ENCODE measurements at regions not wholly inside any gene's neighbourhood (a gene's known extent, or its start where the extent isn't known, plus 50 kb on each side); places are given as distances from the start of the nearest gene placed in this dataset.

DNA sequence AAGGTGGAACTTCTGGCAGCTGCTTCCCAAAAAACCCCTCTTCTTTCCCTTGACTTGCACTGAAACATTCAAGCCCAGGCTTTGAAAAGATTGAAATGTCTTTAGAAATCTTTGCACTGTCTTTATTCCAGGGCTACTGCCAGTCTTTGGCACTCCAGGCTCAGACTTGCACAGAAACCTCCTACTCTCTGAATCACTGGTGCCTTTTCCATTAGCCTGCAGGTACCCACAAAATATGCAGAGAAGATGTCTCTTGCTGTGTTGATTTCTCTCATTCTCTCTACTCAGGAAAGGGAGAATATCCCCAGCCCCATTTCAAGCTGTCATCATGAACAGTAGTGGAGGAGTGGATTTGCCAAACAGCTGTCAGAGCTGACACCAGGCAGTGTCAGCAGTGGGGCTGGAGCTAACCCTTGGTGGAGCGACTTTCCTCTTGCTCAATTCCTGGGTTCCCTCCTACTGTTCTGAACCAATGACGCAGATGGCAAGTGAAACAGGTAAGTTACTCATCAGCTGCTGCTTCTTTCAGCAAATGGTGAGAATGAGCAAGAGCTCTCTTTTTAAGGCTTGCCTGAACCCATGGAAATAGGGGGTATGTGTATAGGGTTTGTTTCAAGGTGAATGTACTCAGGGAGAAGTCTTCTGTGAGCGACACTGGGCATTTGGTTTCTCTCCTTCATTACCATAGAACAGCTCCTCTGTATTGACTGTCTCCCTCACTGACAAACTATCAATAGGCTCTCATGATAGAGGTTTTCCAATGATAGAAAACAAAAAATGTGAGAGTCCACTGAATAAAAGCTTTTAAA is 362.4 kb downstream of the ADRA2A start:
- DNase-seq (no peak), ATAC-seq (ENCODE audit: low read depth) (no peak)
- Mint-ChIP-seq H3K9me3 (ENCODE audit: insufficient read depth) (no peaks in the 10 kb centered on the region), H3K4me3 (no peak overlapping the region), H3K27ac (no peak overlapping the region), H3K27me3 (no peaks in the 10 kb centered on the region), H3K4me1 (no peaks in the 10 kb centered on the region)
- CTCF ChIA-PET = no interaction called here
- Histone ChIP-seq H3K4me1 (ENCODE audit: control insufficient read depth in 2 of 2, insufficient read depth in 2 of 2, low read length in 2 of 2) (no peaks in the 10 kb centered on the region), H3K79me2 (ENCODE audit: control insufficient read depth, insufficient read depth, low read length) (no peaks in the 10 kb centered on the region), H3K27ac (ENCODE audit: low read length in 2 of 2) (no peak overlapping the region), H3K4me3 (ENCODE audit: control extremely low read depth in 1 of 5, extremely low read depth in 1 of 5, insufficient read depth in 1 of 5, low read depth in 2 of 5, low read length in 4 of 5) (no peak overlapping the region), H3K9ac (ENCODE audit: low read length) (no peak overlapping the region), H3K36me3 (replicated peaks in 1 of 2; ENCODE audit: control extremely low read depth in 1 of 2, control insufficient read depth in 1 of 2, extremely low read depth in 1 of 2, insufficient read depth in 2 of 2, low read length in 1 of 2) (no peaks in the 10 kb centered on the region), H2AFZ (ENCODE audit: insufficient read depth, low read depth, low read length, poor library complexity, severe bottlenecking) (no peak overlapping the region), H3K27me3 (replicated peaks in 1 of 4; ENCODE audit: control extremely low read depth in 1 of 4, control insufficient read depth in 3 of 4, insufficient read depth in 4 of 4, low read length in 3 of 4) (no peaks in the 10 kb centered on the region), H4K20me1 (ENCODE audit: control insufficient read depth, insufficient read depth, low read length, poor library complexity, severe bottlenecking) (no peaks in the 10 kb centered on the region), H3K9me3 (ENCODE audit: control extremely low read depth in 1 of 3, control insufficient read depth in 2 of 3, insufficient read depth in 1 of 3, low read length in 2 of 3) (no peaks in the 10 kb centered on the region), H3K4me2 (replicated peaks; ENCODE audit: low read depth, low read length, poor library complexity, severe bottlenecking) (no peak overlapping the region)
- TF ChIP-seq EZH2 (IDR thresholded peaks at IDR 0.05; ENCODE audit: borderline replicate concordance, insufficient read depth, low read depth, low read length, poor library complexity, severe bottlenecking) = no peak
- TF ChIP-seq, protein P1, sequence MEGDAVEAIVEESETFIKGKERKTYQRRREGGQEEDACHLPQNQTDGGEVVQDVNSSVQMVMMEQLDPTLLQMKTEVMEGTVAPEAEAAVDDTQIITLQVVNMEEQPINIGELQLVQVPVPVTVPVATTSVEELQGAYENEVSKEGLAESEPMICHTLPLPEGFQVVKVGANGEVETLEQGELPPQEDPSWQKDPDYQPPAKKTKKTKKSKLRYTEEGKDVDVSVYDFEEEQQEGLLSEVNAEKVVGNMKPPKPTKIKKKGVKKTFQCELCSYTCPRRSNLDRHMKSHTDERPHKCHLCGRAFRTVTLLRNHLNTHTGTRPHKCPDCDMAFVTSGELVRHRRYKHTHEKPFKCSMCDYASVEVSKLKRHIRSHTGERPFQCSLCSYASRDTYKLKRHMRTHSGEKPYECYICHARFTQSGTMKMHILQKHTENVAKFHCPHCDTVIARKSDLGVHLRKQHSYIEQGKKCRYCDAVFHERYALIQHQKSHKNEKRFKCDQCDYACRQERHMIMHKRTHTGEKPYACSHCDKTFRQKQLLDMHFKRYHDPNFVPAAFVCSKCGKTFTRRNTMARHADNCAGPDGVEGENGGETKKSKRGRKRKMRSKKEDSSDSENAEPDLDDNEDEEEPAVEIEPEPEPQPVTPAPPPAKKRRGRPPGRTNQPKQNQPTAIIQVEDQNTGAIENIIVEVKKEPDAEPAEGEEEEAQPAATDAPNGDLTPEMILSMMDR (IDR thresholded peaks at IDR 0.05) = no peak
- POLR2A ChIA-PET = no interaction called here
- no CpG with 5 or more reads among the region's 3 CpGs for WGBS (ENCODE audit: insufficient coverage)
- intact Hi-C loops (cut with micrococcal nuclease) = no loop called here

DNA sequence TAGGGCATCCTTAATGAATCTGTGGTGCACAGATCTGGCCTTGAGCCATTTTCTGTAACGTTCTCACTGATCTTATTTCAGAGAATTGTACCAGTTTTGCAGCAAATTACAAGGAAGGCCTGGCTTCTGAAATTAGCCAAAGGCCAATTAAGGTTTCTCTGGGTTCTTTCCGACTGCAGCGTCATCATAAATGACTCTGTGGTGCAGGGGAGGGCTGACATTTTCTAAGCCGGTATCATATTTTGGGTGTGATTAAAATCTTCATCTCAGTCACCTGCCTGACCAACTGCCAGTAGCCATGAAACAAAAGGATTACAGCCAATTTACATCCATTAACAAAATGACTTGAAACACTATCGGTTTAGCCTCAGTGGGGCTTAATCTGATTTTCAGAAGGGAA is 363.7 kb downstream of the ADRA2A start:
- Histone ChIP-seq H3K4me1 (ENCODE audit: control insufficient read depth in 2 of 2, insufficient read depth in 2 of 2, low read length in 2 of 2) (no peaks in the 10 kb centered on the region), H3K4me3 (ENCODE audit: control extremely low read depth in 1 of 5, extremely low read depth in 1 of 5, insufficient read depth in 1 of 5, low read depth in 2 of 5, low read length in 4 of 5) (no peak overlapping the region), H3K9ac (ENCODE audit: low read length) (no peak overlapping the region), H3K27ac (ENCODE audit: low read length in 2 of 2) (no peak overlapping the region), H3K4me2 (replicated peaks; ENCODE audit: low read depth, low read length, poor library complexity, severe bottlenecking) (no peak overlapping the region), H4K20me1 (ENCODE audit: control insufficient read depth, insufficient read depth, low read length, poor library complexity, severe bottlenecking) (no peaks in the 10 kb centered on the region), H3K79me2 (ENCODE audit: control insufficient read depth, insufficient read depth, low read length) (no peaks in the 10 kb centered on the region), H2AFZ (ENCODE audit: insufficient read depth, low read depth, low read length, poor library complexity, severe bottlenecking) (no peak overlapping the region), H3K27me3 (replicated peaks in 1 of 4; ENCODE audit: control extremely low read depth in 1 of 4, control insufficient read depth in 3 of 4, insufficient read depth in 4 of 4, low read length in 3 of 4) (no peaks in the 10 kb centered on the region), H3K36me3 (replicated peaks in 1 of 2; ENCODE audit: control extremely low read depth in 1 of 2, control insufficient read depth in 1 of 2, extremely low read depth in 1 of 2, insufficient read depth in 2 of 2, low read length in 1 of 2) (no peaks in the 10 kb centered on the region), H3K9me3 (ENCODE audit: control extremely low read depth in 1 of 3, control insufficient read depth in 2 of 3, insufficient read depth in 1 of 3, low read length in 2 of 3) (no peaks in the 10 kb centered on the region)
- H3K27me3 Mint-ChIP-seq = no peaks in the 10 kb centered on the region
- ATAC-seq (ENCODE audit: low read depth) (no peak), DNase-seq (no peak)
- CTCF ChIA-PET = no interaction called here
- no peak overlapping the region for H3K27ac Mint-ChIP-seq
- no peaks in the 10 kb centered on the region for H3K9me3 Mint-ChIP-seq (ENCODE audit: insufficient read depth)
- POLR2A ChIA-PET = no interaction called here
- intact Hi-C loops (cut with micrococcal nuclease) = no loop called here
- H3K4me1 Mint-ChIP-seq = no peaks in the 10 kb centered on the region
- TF ChIP-seq, protein P1 (IDR thresholded peaks at IDR 0.05) = no peak
- no peak for TF ChIP-seq EZH2 (IDR thresholded peaks at IDR 0.05; ENCODE audit: borderline replicate concordance, insufficient read depth, low read depth, low read length, poor library complexity, severe bottlenecking)
- H3K4me3 Mint-ChIP-seq = no peak overlapping the region
- 82% methylated on average over 3 of the region's 5 CpGs for whole genome bisulfite sequencing (ENCODE audit: insufficient coverage)
